HL-60 (cell line): ENCODE measurements at regions not wholly inside any gene's neighbourhood (a gene's known extent, or its start where the extent isn't known, plus 50 kb on each side); places are given as distances from the start of the nearest gene placed in this dataset.

Experiments
- DNase-seq, 2 experiments: peaks; one replicate each; pipeline ENCODE4 v3.0.0-alpha.2; 2010 to 2020; ENCODE audit warnings: low read depth in 1 of 2, low spot score in 1 of 2
- H3K27ac ChIP-seq: fragments of 250-450 bp; sonication (Bioruptor Pico); replicated peaks from 2 replicates; pipeline ENCODE4 v1.5.1; 2020; ENCODE audit warnings: mild to moderate bottlenecking, moderate library complexity
- H3K27me3 ChIP-seq: fragments of 250-450 bp; sonication (Bioruptor Pico); 2 replicates; pipeline ENCODE4 v1.5.1; 2021; ENCODE audit warnings: mild to moderate bottlenecking, moderate library complexity; ENCODE audit not compliant: insufficient read depth, poor library complexity, severe bottlenecking
- H3K4me3 ChIP-seq: replicated peaks from 2 replicates; pipeline ENCODE4 v1.5.1; 2011; ENCODE audit warnings: mild to moderate bottlenecking, control low read depth, low read length; ENCODE audit not compliant: insufficient read depth
- GABPA ChIP-seq: IDR thresholded peaks from 2 replicates; pipeline ENCODE4 v1.6.1; 2012; ENCODE audit warnings: low read depth
- POLR2AphosphoS5 ChIP-seq: IDR thresholded peaks from 2 replicates; pipeline ENCODE4 v1.6.1; 2012; ENCODE audit warnings: low read depth
- SPI1 ChIP-seq: IDR thresholded peaks from 2 replicates; pipeline ENCODE4 v1.6.1; 2012; ENCODE audit warnings: low read depth, mild to moderate bottlenecking, borderline replicate concordance
- TF ChIP-seq, protein P1 (sequence below): IDR thresholded peaks from 2 replicates; pipeline ENCODE4 v1.6.1; 2012; ENCODE audit warnings: low read depth; ENCODE audit not compliant: insufficient replicate concordance
- TF ChIP-seq, protein P2 (sequence below): IDR thresholded peaks from one replicate; pipeline ENCODE4 v1.5.1; 2011; ENCODE audit warnings: low read length, control low read depth, inconsistent platforms; ENCODE audit not compliant: insufficient read depth

DNA sequence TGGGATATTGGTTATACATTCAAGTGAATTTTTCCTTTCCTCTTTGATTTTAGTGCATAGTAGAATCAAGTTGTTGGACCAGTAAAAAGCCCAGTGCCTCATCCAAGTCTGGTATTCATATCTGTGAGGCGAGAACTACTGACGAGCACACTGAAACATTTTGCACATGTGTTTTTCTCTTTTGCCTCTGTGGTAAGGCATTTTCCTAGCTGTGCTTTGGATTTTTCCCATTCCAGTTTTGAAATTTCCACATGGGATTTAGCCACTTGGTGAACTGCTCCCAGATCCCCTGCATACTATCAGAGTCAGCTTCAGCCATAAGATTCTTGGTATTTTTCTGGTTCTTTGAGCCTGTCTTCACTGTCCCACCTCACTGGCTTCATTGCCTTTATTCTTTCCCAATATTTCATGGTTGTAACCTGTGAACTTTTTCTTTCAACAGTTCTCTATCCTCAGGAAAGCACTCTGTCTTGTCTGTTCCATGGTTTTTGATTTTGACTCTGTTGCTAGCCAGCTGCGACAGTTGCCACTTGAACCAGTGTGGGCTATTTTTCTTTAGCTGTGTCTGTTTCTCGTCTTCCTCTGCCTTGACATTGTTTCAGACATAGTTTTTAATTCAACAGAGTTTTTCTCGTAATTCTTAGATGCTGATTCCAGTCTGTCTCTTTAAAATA is 239.0 kb downstream of the REEP3 start:
- Histone ChIP-seq H3K27ac (no peak overlapping the region), H3K4me3 (no peak overlapping the region), H3K27me3 (no peaks in the 10 kb centered on the region)
- no peak for DNase-seq
- TF ChIP-seq, protein P1, sequence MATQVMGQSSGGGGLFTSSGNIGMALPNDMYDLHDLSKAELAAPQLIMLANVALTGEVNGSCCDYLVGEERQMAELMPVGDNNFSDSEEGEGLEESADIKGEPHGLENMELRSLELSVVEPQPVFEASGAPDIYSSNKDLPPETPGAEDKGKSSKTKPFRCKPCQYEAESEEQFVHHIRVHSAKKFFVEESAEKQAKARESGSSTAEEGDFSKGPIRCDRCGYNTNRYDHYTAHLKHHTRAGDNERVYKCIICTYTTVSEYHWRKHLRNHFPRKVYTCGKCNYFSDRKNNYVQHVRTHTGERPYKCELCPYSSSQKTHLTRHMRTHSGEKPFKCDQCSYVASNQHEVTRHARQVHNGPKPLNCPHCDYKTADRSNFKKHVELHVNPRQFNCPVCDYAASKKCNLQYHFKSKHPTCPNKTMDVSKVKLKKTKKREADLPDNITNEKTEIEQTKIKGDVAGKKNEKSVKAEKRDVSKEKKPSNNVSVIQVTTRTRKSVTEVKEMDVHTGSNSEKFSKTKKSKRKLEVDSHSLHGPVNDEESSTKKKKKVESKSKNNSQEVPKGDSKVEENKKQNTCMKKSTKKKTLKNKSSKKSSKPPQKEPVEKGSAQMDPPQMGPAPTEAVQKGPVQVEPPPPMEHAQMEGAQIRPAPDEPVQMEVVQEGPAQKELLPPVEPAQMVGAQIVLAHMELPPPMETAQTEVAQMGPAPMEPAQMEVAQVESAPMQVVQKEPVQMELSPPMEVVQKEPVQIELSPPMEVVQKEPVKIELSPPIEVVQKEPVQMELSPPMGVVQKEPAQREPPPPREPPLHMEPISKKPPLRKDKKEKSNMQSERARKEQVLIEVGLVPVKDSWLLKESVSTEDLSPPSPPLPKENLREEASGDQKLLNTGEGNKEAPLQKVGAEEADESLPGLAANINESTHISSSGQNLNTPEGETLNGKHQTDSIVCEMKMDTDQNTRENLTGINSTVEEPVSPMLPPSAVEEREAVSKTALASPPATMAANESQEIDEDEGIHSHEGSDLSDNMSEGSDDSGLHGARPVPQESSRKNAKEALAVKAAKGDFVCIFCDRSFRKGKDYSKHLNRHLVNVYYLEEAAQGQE = no peak
- TF ChIP-seq POLR2AphosphoS5 (no peak), SPI1 (no peak), GABPA (no peak)
- TF ChIP-seq, protein P2, sequence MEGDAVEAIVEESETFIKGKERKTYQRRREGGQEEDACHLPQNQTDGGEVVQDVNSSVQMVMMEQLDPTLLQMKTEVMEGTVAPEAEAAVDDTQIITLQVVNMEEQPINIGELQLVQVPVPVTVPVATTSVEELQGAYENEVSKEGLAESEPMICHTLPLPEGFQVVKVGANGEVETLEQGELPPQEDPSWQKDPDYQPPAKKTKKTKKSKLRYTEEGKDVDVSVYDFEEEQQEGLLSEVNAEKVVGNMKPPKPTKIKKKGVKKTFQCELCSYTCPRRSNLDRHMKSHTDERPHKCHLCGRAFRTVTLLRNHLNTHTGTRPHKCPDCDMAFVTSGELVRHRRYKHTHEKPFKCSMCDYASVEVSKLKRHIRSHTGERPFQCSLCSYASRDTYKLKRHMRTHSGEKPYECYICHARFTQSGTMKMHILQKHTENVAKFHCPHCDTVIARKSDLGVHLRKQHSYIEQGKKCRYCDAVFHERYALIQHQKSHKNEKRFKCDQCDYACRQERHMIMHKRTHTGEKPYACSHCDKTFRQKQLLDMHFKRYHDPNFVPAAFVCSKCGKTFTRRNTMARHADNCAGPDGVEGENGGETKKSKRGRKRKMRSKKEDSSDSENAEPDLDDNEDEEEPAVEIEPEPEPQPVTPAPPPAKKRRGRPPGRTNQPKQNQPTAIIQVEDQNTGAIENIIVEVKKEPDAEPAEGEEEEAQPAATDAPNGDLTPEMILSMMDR = no peak

DNA sequence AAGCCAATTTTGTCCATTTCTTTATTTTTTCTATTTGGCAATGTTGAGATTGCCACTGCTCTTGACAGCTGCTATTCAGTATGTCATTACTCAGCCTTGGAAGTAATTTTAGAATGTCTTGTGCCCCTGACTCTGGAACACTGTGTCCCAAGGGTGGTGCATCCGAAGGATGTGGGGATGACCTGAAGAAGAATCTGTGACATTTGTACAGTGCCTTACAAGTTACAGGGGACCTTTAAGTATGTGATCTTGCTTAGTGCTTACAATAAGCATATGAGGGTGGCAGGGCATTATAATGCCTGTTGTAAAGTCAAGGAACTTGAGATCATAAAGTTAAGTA is 239.5 kb downstream of the REEP3 start:
- TF ChIP-seq GABPA (no peak), POLR2AphosphoS5 (no peak), SPI1 (no peak)
- TF ChIP-seq, protein P1 = no peak
- TF ChIP-seq, protein P2 = no peak
- Histone ChIP-seq H3K4me3 (no peak overlapping the region), H3K27me3 (no peaks in the 10 kb centered on the region), H3K27ac (no peak overlapping the region)
- no peak for DNase-seq

DNA sequence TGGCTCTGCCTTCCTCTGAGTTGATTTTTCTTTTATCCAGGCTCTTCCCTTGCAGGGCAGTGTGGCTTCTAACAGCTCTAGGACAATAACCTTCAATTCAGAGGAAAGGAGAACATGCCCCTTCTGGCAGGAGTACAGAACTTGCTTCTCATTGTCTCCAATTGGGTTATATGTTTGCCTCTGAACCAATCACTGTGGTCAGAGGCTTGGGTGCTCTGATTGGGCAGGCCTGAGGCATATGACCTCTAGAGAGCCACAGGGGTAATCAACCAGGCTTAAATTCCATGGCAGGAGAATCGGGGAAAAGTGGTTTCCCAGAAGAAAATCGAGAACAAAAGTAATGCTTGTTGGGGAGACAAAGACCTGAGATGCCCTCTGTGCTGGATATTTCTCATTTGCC is 240.0 kb downstream of the REEP3 start:
- DNase-seq = no peak
- H3K27ac ChIP-seq = no peak overlapping the region
- no peak overlapping the region for H3K4me3 ChIP-seq
- no peaks in the 10 kb centered on the region for H3K27me3 ChIP-seq
- TF ChIP-seq, protein P1 = no peak
- TF ChIP-seq SPI1 (no peak), POLR2AphosphoS5 (no peak), GABPA (no peak)
- TF ChIP-seq, protein P2 = no peak
